GM19463 (cell line): ENCODE measurements at regions not wholly inside any gene's neighbourhood (a gene's known extent, or its start where the extent isn't known, plus 50 kb on each side); places are given as distances from the start of the nearest gene placed in this dataset.

ENCODE experiments used
- ATAC-seq: cut with Tn5 transposase; IDR thresholded peaks from one replicate; pipeline ENCODE4 v1.9.1; 2021; ENCODE audit warnings: mild to moderate bottlenecking, moderate library complexity; ENCODE audit not compliant: unreplicated experiment

- ATAC-seq, result no peak
These were observed 335.0 kb upstream of the TRIB2 start for GRCh38 chr2:12381543-12382325.

DNA sequence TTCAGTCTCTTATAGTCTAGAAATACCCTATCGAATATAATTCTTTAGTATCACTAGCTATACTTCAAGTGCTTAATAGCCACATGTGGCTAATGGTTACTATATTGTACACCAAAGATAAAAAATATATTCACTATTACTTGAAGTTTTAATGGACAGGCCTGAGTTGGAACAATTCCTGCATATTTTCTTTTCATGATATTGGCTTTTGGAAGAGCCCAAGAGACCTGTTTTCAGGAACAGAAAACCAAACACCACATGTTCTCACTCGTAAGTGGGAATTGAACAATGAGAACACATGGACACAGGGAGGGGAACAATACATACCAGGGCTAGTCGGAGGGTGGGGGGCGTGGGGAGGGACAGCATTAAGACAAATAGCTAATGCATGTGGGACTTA, 334.4 kb upstream of the TRIB2 start:
- ATAC-seq, result no peak

- no peak for ATAC-seq
These were observed 327.2 kb upstream of the TRIB2 start for GRCh38 chr2:12389344-12390045.

- no peak for ATAC-seq
These were observed 325.6 kb upstream of the TRIB2 start for GRCh38 chr2:12391116-12391515.

DNA sequence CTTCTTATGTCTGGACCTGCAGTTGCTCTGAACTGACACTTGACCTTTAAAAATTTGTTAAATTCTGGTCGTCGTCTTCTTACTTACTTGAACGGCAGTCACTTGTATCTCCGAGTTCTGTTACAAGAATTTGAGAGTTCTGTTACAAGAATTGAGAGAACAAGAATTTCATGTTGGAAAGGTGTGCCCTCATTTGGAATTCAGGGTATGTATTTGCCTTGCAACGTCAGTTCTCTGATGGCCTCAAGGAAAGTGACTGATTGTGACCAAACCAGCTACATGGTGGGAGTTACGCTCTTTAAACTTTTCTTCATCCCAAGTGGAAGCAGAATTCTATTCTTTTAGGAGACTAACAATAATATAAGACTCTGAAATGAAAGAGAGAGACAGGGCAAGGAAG, 320.0 kb upstream of the TRIB2 start:
- ATAC-seq, result no peak

DNA sequence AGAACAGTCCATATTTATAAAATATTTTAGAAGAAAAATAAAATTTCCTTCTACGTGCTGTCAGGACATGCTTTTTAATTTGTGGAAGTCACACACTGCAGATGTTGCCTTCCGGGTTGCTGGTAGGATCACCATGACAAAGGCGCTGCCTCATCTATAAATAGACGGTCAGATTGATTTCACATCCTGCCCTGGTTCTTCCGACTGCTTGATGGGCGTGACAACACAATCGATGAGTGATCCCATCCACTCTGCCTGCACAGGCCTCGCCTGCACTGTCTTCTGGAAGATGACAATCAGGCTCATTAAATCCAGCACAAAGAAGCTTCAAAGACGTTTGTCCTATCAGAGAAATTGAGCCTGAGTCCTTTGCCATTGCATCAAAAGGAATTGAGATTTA, 318.9 kb upstream of the TRIB2 start:
- ATAC-seq, result no peak

GRCh38 chr2:12399240-12399639, 317.5 kb upstream of the TRIB2 start:
- ATAC-seq, result no peak

GRCh38 chr2:12400543-12400942, 316.2 kb upstream of the TRIB2 start:
- ATAC-seq, result no peak

- ATAC-seq, result no peak
These were observed 314.1 kb upstream of the TRIB2 start for GRCh38 chr2:12402440-12403139.

GRCh38 chr2:12404497-12404896, 312.2 kb upstream of the TRIB2 start:
- ATAC-seq, result no peak

DNA sequence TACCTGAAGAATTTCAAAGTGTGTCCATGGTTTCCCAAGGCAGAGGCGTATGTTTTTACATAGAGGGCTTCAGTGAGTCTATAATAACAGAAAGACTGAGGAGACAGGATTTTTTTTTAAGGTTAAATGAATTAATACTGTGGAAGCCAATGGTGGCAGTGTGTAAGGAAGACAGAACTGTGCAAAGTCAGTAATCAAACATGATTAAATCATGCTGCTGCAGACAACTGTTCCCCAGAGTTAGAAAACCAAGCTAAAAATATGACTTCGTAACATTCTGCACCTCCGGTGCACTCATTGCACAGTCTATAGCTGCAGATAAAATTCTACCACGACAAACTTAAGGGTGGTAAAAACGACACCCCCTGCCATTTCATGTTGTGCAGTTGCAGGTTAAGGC, 309.6 kb upstream of the TRIB2 start:
- no peak for ATAC-seq

- no peak for ATAC-seq
These were observed 303.8 kb upstream of the TRIB2 start for GRCh38 chr2:12412898-12413305.

GRCh38 chr2:12415536-12415935, 301.2 kb upstream of the TRIB2 start:
- ATAC-seq, result no peak

GRCh38 chr2:12416600-12416999, 300.1 kb upstream of the TRIB2 start:
- no peak for ATAC-seq

- ATAC-seq, result no peak
These were observed 298.9 kb upstream of the TRIB2 start for GRCh38 chr2:12417786-12418185.

GRCh38 chr2:12419803-12420202, 296.9 kb upstream of the TRIB2 start:
- no peak for ATAC-seq

- no peak for ATAC-seq
These were observed 295.7 kb upstream of the TRIB2 start for GRCh38 chr2:12421046-12421445.

GRCh38 chr2:12424219-12424618, 292.5 kb upstream of the TRIB2 start:
- no peak for ATAC-seq

DNA sequence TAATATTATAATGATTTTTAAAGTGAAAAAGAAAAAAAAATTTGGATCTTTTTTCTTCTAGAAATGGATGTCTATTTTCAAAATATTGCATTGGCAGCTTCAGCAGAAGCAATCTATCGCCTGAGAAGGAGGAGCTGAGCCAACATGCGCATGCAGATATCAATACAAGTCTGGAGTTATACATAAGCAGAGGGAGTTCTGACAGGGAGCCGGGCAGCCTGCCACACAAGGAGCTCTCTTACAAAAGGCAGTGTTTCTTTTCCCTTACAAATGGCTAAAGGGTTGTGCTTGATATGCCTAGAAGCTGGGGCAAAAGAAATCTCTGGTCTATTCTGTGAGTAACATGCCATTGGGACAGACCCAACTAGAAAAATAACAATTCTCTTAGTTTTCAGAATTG, 291.9 kb upstream of the TRIB2 start:
- ATAC-seq, result no peak

- no peak for ATAC-seq
These were observed 288.4 kb upstream of the TRIB2 start for GRCh38 chr2:12428324-12428723.

DNA sequence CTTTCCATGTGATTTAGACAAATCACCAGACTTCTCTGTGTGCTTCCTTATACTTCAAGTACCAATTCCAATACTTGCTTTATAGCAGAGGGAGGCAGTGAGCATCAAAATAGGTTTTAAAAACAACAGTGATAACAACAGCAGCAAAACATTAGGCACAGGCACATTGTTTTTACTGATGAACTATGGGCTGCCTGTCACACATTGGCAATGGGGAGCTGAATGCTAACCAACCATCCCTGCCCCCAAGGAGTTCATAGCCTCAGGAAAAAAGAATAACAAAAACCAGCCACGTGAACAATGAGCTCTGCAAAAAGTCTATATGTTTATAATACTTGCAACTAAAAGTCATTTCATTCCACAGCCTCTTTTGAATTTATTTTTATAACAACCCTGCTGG, 287.9 kb upstream of the TRIB2 start:
- ATAC-seq, result no peak
